Adrenal gland (tissue), 9 donors: ENCODE measurements at regions not wholly inside any gene's neighbourhood (a gene's known extent, or its start where the extent isn't known, plus 50 kb on each side); places are given as distances from the start of the nearest gene placed in this dataset.

ENCODE experiments used
- DNase-seq, 7 donors: peaks; one replicate each; pipeline ENCODE4 v3.0.0-alpha.2; 2019 to 2020
- H3K27ac ChIP-seq, 5 donors: fragments of 200-600 bp; sonication (generic) in 4 of 5; 1 replicate in 3 of 5; 2 replicates in 2 of 5; pipeline versions ENCODE4 v1.5.1 to v1.8.0; 2016 to 2020; ENCODE audit warnings: mild to moderate bottlenecking in 1 of 5
- H3K27me3 ChIP-seq: fragments of 200-600 bp; 2 replicates; pipeline ENCODE4 v1.8.0; 2021
- H3K36me3 ChIP-seq, 2 donors: fragments of 200-600 bp; replicated peaks in 1 of 2; 1 replicate in 1 of 2; 2 replicates in 1 of 2; pipeline versions ENCODE4 v1.5.1 to v1.8.0; 2018 to 2022
- H3K4me1 ChIP-seq, 2 donors: fragments of 200-600 bp; replicated peaks in 1 of 2; 1 replicate in 1 of 2; 2 replicates in 1 of 2; pipeline versions ENCODE4 v1.5.1 to v1.8.0; 2018 to 2021
- H3K4me3 ChIP-seq, 4 donors: fragments of 200-600 bp; sonication (generic) in 3 of 4; one replicate each; pipeline ENCODE4 v1.5.1; 2016 to 2018
- H3K9me3 ChIP-seq, 3 donors: fragments of 200-600 bp; sonication (generic) in 1 of 3; replicated peaks in 1 of 3; 1 replicate in 2 of 3; 2 replicates in 1 of 3; pipeline versions ENCODE4 v1.5.1 to v1.8.0; 2016 to 2021
- CTCF ChIP-seq, 6 experiments: fragments of 450-650 bp in 4 of 6; fragments of 200-600 bp in 2 of 6; sonication (generic) in 1 of 6; IDR thresholded peaks; 1 replicate in 5 of 6; 2 replicates in 1 of 6; pipeline versions ENCODE4 v1.5.1 to v1.8.0; 2016 to 2021; ENCODE audit warnings: antibody characterized with exemption in 6 of 6, mild to moderate bottlenecking in 2 of 6, moderate library complexity in 1 of 6
- POLR2A ChIP-seq, 2 donors: fragments of 450-650 bp; IDR thresholded peaks; one replicate each; pipeline ENCODE4 v1.6.1; 2017; ENCODE audit warnings: antibody characterized with exemption in 2 of 2, mild to moderate bottlenecking in 2 of 2, moderate library complexity in 1 of 2
- WGBS, 4 donors: extraction: QIAGEN DNeasy Blood & Tissue Kit in 2 of 4; methylation state at CpG; one replicate each; pipeline versions ENCODE4 v1.1.5 to v1.1.7; 2013 to 2017; 5-methylcytosine and 5-hydroxymethylcytosine counted together
- intact Hi-C, 2 donors: fragments of 100-400 bp; cut with DNase I; formaldehyde crosslinking; loops; one replicate each; pipeline versions ENCODE4 v1.14.1 to v1.15.0; 2022 to 2023
- donor health status: healthy with polysubstance abuse.
- donor health status: Bipolar disorder and iron deficiency.
- donor health status: DM: yes; HTN: yes; CAD: no.
- donor health status: DM: no; HTN: no; CAD: no.
- donor health status: DM: no; HTN: no; CAD: no.

- Histone ChIP-seq H3K4me3 (no peak overlapping the region), H3K27me3 (peaks cover 4% of the 10 kb centered on the region), H3K36me3 (no peaks in the 10 kb centered on the region), H3K4me1 (no peaks in the 10 kb centered on the region), H3K27ac (no peak overlapping the region), H3K9me3 (no peaks in the 10 kb centered on the region)
- no peak for TF ChIP-seq CTCF (IDR thresholded peaks at IDR 0.05)
- no peak for DNase-seq
- intact Hi-C loops = no loop called here
- 62 to 73% (median 66%) methylated on average over 7 of the region's 7 CpGs for WGBS, 4 donors
Observed at GRCh38 chr15:77853008-77853328, 220.3 kb upstream of the LINGO1 start.

- no peaks in the 10 kb centered on the region for H3K9me3 ChIP-seq
- no peaks in the 10 kb centered on the region for H3K4me1 ChIP-seq
- no peaks in the 10 kb centered on the region for H3K36me3 ChIP-seq
- H3K27me3 ChIP-seq = peaks cover 4% of the 10 kb centered on the region
- H3K27ac ChIP-seq = no peak overlapping the region
- no peak for TF ChIP-seq POLR2A (IDR thresholded peaks at IDR 0.05)
- TF ChIP-seq CTCF (IDR thresholded peaks at IDR 0.05) = no peak
- 56 to 70% (median 60%) methylated on average over 20 to 23 of the region's 23 CpGs for WGBS, 4 donors
- no peak for DNase-seq
- H3K4me3 ChIP-seq = no peak overlapping the region
- intact Hi-C loops = no loop called here
Observed at GRCh38 chr15:77852241-77853007, 219.7 kb upstream of the LINGO1 start.

- Histone ChIP-seq H3K36me3 (no peaks in the 10 kb centered on the region), H3K4me3 (no peak overlapping the region), H3K4me1 (no peaks in the 10 kb centered on the region), H3K9me3 (no peaks in the 10 kb centered on the region), H3K27ac (no peak overlapping the region), H3K27me3 (peaks cover 4% of the 10 kb centered on the region)
- WGBS, 4 donors = 64 to 71% (median 66%) methylated on average over 4 to 6 of the region's 6 CpGs
- intact Hi-C loops = no loop called here
- TF ChIP-seq CTCF (IDR thresholded peaks at IDR 0.05) (no peak), POLR2A (IDR thresholded peaks at IDR 0.05) (no peak)
- no peak for DNase-seq
Observed at GRCh38 chr15:77851691-77852090, 219.0 kb upstream of the LINGO1 start.

- H3K4me1 ChIP-seq = no peaks in the 10 kb centered on the region
- 64 to 68% (median 66%) methylated on average over 7 of the region's 7 CpGs for WGBS, 4 donors
- H3K36me3 ChIP-seq = no peaks in the 10 kb centered on the region
- H3K27me3 ChIP-seq = peaks cover 4% of the 10 kb centered on the region
- TF ChIP-seq POLR2A (IDR thresholded peaks at IDR 0.05) = no peak
- no peaks in the 10 kb centered on the region for H3K9me3 ChIP-seq
- DNase-seq = no peak
- intact Hi-C loops = no loop called here
- no peak overlapping the region for H3K4me3 ChIP-seq
- H3K27ac ChIP-seq = no peak overlapping the region
Observed at GRCh38 chr15:77851086-77851485, 218.4 kb upstream of the LINGO1 start.

GRCh38 chr15:77846986-77847385 lies 214.3 kb upstream of the LINGO1 start:
- 63 to 73% (median 70%) methylated on average over 2 of the region's 2 CpGs for WGBS, 4 donors
- Histone ChIP-seq H3K4me1 (no peaks in the 10 kb centered on the region), H3K4me3 (no peak overlapping the region), H3K27ac (no peak overlapping the region), H3K36me3 (no peaks in the 10 kb centered on the region), H3K27me3 (peaks cover 4% of the 10 kb centered on the region), H3K9me3 (no peaks in the 10 kb centered on the region)
- intact Hi-C loops = no loop called here
- no peak for TF ChIP-seq CTCF (IDR thresholded peaks at IDR 0.05)
- no peak for TF ChIP-seq POLR2A (IDR thresholded peaks at IDR 0.05)
- no peak for DNase-seq
